CD4-positive, alpha-beta T cell treated with Interleukin-10 for 1 hour (primary cell): ENCODE measurements at regions not wholly inside any gene's neighbourhood (a gene's known extent, or its start where the extent isn't known, plus 50 kb on each side); places are given as distances from the start of the nearest gene placed in this dataset.

Experiments
- DNase-seq: peaks from one replicate; pipeline ENCODE4 v3.0.0-alpha.2; 2020

DNA sequence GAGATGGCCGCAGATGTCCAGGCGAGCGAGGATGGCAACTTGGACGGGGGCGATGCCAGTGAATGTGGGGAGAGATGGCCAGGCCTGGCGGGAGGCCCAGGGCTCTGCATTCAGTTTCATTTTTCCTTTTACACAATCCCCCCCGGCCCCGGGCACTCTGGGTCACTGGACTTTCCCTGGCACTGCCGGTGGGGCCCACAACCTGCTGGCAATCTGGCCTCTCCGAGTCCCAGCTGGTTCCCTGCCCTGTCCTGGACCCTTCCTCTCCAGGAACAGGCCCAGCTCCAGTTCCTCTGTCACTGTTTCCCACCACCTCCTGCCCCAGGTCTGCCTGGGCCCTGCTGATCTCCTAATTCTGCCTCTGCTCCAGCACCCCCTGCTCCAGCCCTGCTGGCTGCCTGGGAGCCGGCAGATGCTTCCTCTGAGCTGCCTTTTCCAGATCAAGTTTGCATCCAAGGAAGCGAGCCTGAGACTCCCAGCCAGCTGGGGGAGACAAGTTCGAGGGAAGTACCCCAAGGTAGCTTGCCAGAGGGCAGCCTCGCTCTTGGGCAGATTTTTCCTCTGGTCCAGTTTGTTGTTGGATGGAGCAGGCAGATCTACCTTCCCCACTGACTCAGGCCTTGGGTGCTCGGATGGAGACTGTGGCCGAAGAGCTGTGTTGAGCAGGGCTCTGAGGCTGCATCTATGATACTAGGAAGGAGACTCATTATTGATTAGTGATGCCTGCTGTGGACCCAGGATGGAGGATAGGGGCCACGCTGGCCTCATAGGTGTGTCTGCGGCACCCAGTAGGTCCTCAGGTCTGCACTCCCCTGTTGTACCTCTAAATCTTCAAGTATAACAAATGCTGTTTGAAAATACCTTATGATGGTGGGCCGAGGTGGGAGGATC, 83.2 kb downstream of the CEBPB start:
- DNase-seq, result no peak

DNA sequence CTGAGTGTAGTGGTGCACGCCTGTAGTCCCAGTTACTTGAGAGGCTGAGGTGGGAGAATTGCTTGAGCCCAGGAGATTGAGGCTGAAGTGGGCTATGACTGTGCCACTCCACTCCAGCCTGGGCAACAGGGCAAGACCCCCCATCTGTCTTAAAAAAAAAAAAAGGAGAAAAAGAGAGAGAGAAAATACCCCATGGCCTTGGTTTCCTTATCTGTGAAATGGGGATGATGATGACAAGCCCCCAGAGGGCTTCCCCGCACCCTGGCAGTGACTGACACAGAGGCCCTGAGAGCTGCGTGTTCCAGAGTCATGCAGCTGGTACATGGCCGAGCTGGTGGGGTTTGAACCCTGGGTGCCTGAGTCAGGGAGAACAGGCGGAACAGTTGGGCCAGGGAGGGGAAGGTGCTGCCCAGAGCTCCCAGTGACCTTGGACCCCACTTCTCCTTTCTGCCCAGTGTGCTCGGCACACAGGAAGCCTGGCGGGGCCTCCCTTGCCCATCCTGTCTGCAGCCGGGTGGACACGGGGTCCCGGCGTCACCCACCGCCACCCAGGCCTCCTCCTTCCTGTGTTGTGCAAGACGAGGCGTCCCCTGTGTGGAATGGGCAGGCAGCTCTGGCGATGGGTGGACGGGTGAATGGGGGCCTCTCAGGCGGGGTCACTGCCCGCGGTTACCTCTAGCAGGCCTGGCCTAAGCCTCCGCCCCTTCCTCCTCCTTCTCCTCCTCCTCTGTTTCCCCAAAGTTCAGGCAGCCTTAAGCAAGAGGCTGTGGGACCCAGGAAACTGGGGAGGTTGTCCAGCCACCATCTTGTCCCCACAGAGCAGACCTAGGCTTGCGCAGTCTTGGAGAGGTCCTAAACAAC, 84.2 kb downstream of the CEBPB start:
- peak; percentile 42 for DNase-seq

DNA sequence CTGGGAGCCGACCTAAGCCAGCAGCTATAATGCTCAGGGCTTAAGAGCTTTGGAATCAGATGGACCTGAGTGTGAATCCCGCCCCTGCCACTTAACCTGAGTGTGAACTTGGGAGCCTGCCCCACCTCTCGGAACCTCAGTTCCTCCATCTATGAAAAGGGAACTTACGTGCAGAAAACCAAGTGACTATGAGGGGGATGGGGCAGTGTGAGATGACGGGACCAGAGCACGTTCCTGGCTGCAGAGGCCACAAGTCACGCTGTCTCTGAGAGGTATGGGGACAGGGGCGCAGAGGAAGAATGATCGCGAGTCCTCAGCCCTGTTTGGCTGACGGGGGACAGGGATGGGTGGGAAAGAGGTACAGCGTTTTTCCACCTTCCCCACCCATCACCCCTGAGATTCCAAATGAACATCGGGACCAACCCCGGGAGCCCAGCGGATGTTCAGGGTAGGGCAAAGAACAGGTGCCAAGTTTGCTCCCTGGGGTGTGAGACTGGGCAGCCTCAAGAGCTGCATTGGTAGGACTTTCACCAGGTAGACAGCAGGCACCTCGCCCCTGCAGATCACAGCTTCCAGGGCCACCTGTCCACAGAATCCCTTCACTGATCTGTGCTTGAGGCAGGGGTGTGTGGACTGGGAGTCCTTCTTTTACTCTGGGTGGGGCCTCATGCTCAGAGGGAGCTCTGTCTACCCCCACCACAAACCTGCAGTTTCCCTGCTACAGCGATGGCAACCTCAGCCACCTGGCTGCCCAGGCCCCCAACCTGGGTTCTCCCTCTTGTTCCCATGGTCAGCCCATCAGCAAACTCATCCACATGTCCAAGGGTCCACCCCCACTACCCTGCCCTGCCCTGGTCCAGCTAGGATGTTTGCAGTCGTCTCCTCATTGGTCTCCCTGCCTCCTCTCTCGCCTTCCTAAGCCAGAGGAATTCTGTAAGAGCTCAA, 85.8 kb downstream of the CEBPB start:
- DNase-seq, result no peak

DNA sequence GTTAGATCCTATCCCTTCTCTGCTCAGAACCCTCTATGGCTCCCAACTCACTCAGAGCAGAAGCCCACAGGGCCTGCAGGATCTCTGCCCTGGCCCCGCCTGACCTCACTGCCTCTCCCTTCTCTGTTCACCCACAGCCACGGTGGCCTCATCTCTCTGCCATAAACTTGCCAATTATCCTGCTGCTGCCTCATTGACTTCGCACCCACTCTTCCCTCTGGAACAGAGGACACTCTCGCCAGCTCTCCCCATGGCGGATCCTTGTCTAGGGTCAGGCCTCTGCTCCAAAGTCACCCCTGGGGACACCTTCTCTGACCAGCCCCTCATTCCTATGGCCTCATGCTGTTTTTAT, 86.4 kb downstream of the CEBPB start:
- no peak for DNase-seq

DNA sequence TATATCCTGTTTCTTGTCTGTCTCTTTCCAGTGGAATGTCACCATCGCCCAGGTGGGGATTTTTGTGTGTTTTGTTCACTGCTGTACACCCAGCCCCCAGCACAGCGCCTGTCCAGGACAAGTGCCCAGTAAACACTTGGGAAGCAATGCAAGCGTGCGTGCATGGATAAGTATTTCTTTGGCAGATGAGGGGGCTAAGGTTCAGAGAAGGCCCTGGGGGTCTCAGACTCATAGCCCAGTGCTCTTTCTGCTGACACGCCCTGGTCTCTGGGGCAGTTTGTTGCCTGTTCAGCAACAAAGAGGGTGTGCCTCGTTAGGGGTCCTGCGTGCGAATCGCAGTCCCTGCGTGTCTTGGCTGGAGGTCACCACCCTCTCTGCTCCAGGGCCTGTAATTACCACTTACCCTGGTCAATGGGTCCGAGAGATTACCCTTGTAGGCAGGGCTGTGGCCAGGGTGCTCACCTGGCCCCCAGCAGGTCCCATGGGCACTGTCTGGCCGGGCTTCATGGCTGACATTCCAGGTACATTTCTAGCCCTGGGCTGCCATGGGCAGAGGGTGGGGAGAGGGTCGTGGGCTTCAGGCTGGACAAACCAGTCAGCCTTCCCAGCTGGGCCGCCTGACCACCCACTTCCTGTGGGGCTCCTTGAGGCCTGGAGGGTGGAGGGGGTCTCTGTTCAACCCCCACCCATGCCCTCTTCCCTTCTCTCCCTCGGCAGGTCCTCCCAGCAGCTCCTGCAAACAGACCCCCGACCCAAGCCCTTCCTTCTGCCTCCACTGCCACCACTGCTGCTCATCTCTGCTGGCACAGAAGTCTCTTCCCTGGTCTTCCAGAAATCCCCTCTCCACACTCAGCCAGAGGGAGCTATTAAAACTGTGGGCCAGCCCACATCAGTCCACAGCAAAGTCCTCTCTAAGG, 87.1 kb downstream of the CEBPB start:
- no peak for DNase-seq

DNA sequence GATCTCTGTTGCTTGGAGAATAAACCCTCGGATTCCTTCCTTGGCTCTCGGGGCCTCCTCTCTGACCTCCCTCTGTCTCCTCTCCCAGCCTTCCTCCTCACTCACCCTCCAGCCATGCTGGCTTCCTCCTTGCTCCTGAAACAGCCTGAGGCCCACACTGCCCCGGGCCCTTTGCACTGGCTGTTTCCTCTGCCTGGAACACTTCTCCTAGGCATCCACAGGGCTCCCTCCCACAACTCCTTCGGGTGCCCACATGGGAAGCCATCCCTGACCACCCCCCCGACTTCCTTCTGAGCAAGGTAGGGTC, 87.7 kb downstream of the CEBPB start:
- DNase-seq, result no peak

DNA sequence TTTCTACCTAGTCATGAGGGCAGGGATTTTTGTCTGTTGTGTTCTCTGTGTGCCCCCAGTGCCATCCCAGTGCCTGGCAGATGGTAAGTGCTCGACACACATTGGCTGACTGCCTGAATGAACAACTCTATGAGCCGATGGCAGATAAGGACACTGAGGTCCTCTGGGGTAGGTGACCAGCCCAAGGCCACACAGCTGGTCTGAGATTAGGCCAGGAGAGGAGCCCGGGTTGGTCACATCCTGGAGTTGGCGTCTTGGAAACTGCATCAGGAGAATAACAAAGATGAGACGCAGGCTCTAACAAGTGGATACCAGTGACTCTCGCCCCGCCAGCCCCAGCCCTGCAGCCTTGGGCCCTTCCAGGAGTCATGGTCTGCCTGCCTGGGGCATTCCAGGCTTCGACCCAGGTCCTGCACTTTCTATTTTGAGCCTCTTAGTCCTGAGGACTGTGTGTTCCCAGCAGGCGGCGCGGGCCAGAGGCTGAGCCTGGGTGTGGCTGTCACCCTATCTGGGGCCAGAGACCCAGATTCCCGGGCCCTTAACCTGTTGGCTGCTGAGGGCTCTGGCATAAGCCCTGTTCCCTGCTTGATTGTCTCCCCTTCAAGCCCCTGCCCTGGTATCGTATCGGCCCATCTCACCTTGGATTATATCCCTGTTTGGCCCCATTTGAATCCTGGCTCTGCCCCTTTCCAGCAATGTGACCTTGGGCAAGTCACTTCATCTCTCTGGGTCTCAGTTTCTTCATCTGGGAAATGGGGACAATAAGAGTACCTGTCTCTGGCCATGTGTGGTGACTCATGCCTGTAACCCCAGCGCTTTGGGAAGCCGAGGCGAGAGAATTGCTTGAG, 88.3 kb downstream of the CEBPB start:
- DNase-seq, result no peak

DNA sequence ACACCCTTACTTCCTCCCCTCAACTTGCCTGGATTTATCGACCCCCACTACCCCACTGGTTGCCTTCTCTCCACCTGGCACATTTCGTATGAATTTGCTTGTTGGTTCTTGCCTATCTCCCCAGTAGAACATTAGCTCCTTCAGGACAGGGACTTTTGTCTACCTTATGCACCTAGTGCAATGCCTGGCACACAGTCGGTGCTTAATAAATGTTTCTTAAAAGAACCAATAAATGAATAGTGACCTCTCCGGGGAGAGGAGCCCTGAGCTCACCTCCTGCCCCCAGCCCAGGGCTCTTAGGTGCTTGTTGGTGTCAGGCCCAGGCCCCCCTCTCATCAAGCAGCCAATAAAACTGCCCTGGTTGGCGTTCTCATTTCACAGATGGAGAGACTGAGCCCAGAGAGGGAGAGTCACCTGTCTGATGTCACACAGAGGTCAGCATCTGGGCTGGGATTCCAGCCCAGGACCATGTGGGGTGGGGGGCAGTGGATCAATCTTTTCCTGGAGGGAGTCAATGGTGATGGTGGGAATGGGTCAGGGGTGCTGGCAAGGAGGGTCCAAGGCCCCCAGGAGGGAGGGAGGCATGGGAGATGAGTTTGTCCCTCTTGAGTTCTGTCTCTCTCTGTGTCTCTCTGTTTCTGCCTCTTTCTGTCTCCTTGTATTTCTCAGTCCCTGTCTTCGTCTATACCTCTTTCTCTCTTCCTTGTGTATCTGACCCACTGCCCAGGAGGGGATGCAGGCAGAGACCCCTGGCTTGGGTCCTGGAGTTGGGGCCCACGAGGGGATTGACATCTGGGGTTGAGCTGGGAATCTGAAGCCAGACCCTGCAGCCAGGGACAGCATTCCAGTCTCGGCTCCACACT, 89.6 kb downstream of the CEBPB start:
- DNase-seq, result no peak

DNA sequence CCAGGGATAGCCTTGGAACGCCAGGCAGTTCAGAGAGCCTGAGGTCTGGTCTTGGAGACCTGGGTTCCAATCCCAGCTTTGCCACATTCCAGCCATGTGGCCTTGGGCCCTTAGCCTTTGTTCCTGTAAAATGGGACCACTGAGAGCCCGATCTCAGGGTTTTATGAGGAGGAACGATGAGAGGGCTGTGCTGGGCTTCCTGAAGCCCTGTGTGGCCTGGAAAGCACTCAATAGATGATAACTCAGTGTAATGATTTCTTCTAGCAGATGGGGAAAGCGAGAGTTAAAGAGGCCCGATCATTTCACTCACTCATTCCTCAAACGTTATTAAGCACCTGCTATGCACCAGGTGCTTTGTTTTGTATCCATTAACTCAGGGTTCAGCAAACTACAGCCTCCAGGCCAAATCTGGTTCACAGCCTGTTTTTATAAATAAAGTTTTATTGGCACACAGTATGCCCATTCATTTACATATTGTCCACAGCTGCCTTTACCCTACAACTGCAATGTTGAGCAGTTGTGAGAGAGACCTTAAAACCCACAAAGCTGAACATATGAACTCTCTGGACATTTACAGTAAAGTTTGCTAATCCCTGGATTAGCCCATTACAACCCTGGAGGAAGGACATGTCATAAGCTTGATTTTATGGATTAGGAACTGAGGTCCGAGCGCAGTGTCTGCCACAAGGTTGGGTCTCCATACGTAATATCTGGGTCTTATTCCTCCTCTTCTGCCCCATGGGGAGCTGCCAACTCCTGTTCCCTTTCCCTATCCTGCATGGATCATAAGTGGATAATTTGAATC, 90.4 kb downstream of the CEBPB start:
- no peak for DNase-seq

DNA sequence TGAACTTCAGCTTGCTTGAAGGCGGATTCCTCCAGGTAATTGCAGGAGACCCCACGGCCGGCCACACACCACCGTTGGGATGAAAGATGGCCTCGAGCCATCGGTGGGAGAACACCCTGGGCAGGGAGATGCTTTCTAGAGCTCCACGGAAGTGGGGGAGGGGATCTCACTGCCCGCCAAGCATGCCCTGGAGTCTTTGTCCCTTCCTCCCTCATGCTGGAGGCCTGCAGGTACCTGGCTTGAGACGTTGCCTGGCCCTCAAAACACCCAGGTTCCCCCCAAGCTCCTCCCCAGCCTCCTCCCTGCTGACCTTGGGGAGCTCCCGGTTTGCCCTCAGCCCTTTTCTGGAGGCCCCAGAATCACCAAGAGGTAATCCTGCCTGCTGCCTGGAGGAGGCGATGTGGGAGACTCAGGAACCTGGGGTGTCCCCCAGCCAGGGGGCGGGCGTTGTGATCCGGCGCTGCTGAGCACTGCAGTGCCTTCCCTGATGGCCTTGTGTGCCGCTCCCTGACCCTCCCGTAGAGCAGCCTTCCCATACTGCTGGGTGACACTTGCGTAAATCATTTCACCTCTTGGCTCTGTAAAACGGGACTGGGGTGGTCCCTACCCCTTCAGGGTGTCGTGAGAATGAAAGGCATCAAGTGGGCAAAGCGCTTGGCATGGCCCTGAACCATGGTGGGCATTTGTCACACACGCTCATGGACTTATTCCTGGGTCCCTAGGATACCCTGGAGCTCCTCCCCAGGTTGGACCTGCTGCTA, 91.4 kb downstream of the CEBPB start:
- DNase-seq, result no peak

DNA sequence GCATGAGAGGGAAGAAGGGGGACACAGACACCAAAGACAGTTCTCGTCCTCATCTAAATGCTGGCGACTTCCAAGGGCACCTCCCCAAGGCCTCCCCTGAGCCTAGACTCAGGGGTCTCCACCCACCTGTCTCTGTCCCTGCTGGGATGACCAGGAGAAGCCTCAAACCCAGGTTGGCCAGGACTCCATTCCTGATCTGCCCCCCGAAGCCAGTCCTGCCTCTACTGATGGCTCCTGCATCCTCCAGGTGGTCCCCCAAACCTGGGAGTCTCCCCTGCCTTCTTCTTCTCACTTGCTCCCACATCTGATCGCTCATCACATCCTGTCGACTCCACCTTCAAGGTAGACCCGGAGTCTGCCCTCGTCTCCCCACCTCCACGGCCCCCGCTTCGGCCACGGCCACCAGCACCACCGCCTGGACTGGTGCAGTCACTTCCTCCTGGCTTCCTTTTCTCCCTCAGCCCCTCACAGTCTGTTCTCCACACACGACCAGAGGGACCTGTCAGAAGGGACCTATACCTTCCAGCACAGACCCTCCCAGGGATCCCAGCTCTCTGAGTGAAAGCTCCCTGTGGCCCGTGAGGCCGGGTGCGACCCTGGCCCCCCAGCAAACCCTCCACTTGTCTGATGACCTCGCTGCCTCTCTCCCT, 92.1 kb downstream of the CEBPB start:
- DNase-seq, result no peak

DNA sequence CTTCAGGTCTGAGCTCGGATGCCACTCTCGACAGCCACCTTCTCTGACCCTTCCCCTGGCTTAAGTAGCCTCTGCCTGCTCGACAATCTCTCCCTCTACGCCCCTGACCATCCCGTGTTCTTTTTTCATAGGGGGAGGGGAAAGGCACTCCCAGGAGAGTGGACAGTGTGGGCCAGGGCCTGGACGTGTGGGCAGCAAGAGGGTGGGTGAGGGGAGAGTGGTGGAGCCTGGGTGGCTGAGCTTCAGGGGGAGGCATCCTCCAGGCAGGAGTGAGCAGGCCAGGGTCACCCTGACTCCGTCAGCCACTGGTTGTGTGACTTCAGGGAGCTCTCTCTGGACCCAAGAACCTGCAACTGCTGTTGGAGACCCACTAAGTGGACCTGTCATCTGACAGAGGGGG, 92.7 kb downstream of the CEBPB start:
- DNase-seq, result no peak

DNA sequence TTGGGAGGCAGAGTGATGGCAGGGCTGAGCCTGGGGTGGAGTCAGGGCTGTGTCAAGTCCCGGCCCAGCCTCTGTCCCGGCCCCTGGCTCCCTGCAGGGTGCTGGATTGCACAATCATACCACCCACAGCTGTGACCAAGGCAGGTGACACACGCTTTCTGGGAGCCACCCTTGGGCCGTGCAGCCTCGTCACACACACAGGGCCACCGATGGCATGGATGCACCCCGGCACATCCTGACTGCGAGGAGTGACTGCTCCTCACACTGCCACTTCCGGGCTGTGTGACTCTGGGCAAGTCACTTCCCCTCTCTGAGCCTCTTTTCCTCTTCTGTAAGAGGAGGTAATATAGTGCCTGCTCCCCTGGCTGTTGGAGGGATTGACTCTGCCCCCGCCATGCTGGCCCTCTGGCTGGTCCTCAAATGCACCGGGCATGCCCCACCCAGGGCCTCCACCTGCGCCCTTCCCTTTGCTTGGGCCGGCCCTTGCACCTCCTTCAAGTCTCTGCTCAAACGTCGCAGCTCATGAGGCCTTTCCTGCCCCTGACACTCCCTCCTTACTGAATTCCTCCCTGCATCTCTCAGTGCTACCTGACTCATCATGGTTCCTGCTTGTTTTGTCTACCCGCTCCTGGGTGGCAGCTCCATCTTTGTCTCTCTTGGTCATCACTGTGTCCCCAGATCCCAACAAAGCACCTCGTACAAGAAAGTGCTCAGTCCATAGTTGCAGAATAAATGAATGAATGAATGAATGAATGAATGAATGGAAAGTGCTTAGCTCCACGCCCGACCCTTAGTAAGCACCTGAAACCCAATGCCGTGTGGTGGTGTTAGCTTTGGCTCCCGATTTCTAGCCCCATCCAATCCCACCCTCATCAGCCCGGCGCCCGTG, 93.5 kb downstream of the CEBPB start:
- no peak for DNase-seq

DNA sequence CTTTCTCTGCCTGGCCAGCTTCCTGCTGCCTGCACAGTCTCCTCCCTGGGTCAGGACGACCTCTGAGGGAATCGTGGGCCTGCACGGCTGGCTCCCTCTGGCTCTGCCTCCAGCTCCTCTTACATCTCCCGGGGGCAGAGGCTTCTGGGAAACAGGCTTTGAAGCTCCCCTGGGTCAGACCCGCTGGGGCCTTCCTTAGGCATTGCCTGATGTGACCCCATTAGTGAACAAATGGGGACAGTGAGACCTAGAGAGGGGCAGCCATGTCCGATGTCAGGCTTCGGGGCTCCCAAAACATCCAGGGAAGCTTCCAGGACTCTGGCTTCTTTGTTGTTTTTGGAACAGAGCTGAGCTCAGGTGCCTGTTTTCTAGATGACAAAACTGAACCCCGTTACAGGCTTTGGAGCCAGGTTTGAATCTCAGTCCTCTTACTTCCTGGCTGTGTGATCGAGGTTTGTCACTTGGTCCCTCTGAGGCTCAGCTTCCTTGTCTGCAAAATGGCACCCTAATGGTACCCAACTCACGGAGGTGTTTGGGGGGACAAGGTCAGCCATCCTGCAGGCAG, 94.3 kb downstream of the CEBPB start:
- DNase-seq, result no peak

DNA sequence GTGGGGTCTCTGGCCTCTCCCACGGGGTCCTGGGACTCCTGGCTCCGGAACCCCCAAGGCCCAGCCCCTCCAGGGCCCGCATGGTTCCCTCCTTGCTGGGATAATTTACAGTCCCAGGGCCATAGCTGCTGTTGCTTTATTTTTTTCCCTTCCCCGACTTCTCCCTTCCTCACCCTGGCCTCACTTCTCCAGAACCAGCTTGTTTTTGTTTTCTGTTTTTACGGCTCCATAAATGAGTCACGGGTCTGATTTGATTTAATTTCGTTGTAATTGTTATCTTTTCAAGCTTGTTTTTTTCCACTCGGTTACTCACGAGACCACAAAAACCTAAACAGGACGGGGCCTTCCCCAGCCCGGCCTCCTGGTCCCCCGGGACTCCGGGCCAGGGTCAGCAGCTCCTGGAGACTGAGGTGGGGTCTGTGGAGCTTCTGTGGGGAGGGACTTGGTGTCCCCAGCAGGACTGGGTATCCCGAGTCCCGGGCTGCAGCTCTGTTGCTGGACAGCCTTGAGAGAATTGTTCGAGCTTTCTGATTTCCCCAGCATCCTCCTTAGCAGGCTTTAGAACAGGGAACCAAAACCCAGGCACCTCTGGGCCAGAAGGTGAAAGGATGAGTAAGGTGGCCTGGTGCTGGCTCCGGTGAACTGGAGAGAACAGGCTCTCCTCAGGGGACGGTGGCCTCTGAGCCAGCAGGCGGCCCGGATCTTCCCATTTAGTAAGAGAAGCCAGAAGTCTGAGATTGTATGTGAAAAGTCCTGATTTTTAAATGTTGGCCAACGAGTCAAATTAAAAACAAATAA, 94.9 kb downstream of the CEBPB start:
- no peak for DNase-seq

DNA sequence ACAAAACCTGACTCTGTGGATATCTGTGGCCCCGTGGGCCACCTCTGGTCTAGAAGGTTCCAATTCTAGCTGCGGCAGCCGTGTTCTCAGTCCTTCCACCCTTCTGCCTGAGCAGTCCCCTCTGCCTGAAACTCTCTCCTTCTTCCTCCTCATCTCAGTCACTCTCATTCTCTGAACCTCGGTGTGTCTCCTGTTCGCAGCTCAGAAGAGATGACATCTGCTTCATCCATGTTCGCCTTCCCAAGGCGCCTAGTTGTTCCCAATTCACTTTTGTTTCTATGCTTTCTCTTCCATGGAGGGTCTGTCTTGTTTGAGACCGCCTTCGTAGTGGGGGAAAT, 95.5 kb downstream of the CEBPB start:
- DNase-seq, result no peak
